Iris pigment epithelial cell (primary cell): ENCODE measurements at regions not wholly inside any gene's neighbourhood (a gene's known extent, or its start where the extent isn't known, plus 50 kb on each side); places are given as distances from the start of the nearest gene placed in this dataset.
A peak's percentile ranks its signal among the peaks of the same experiment; 100 is the strongest.

Experiments used
- DNase-seq: peaks from one replicate; pipeline ENCODE4 v3.0.0-alpha.2; 2011; ENCODE audit warnings: low read depth

- DNase-seq: no peak
These were observed 133.1 kb downstream of the IQUB start for GRCh38 chr7:123401295-123401694.

- no peak for DNase-seq
These were observed 134.2 kb downstream of the IQUB start for GRCh38 chr7:123400196-123400595.

- peak; percentile 28 for DNase-seq
These were observed 135.5 kb downstream of the IQUB start for GRCh38 chr7:123398921-123399320.

- no peak for DNase-seq
These were observed 136.6 kb downstream of the IQUB start for GRCh38 chr7:123397746-123398338.

- no peak for DNase-seq
These were observed 140.8 kb downstream of the IQUB start for GRCh38 chr7:123393623-123394022.

- DNase-seq: peak; percentile 70
These were observed 162.0 kb downstream of the IQUB start for GRCh38 chr7:123372368-123372767.

GRCh38 chr7:123367484-123368122 is 166.8 kb downstream of the IQUB start:
- peak; percentile 68 for DNase-seq

- no peak for DNase-seq
These were observed 167.3 kb upstream of the SLC13A1 start for GRCh38 chr7:123367031-123367430.

- no peak for DNase-seq
These were observed 166.9 kb upstream of the SLC13A1 start for GRCh38 chr7:123366626-123367025.

- DNase-seq: no peak
These were observed 160.9 kb upstream of the SLC13A1 start for GRCh38 chr7:123360631-123361030.

- DNase-seq: peak; percentile 50
These were observed 155.9 kb upstream of the SLC13A1 start for GRCh38 chr7:123355576-123356190.

- peak; percentile 67 for DNase-seq
These were observed 153.2 kb upstream of the SLC13A1 start for GRCh38 chr7:123352973-123353372.

GRCh38 chr7:123351516-123352505 is 152.0 kb upstream of the SLC13A1 start:
- DNase-seq: no peak

- no peak for DNase-seq
These were observed 151.3 kb upstream of the SLC13A1 start for GRCh38 chr7:123351027-123351426.

GRCh38 chr7:123348690-123349089 is 148.9 kb upstream of the SLC13A1 start:
- no peak for DNase-seq

- DNase-seq: no peak
These were observed 147.0 kb upstream of the SLC13A1 start for GRCh38 chr7:123346766-123347165.

- DNase-seq: peak; percentile 67
These were observed 143.8 kb upstream of the SLC13A1 start for GRCh38 chr7:123343611-123344010.

- no peak for DNase-seq
These were observed 141.3 kb upstream of the SLC13A1 start for GRCh38 chr7:123341102-123341501.

GRCh38 chr7:123338688-123339087 is 138.9 kb upstream of the SLC13A1 start:
- no peak for DNase-seq

- no peak for DNase-seq
These were observed 130.3 kb upstream of the SLC13A1 start for GRCh38 chr7:123329988-123330643.

GRCh38 chr7:123327661-123328060 is 127.9 kb upstream of the SLC13A1 start:
- DNase-seq: peak; percentile 25

GRCh38 chr7:123324283-123324682 is 124.5 kb upstream of the SLC13A1 start:
- DNase-seq: no peak
